H1 (cell line): ENCODE measurements at regions not wholly inside any gene's neighbourhood (a gene's known extent, or its start where the extent isn't known, plus 50 kb on each side); places are given as distances from the start of the nearest gene placed in this dataset.

Experiments used
- CTCF ChIA-PET: fragments of 300-600 bp; sonication (Branson Sonifier 250); formaldehyde crosslinking; loops from one replicate; lab custom pipeline; 2021; ENCODE audit not compliant: partially characterized antibody; lab: Charles Lee
- POLR2A ChIA-PET: fragments of 300-600 bp; sonication (Branson Sonifier 250); formaldehyde crosslinking; loops from one replicate; lab custom pipeline; 2021; ENCODE audit warnings: inconsistent platforms; ENCODE audit not compliant: partially characterized antibody; lab: Charles Lee
- DNase-seq, 2 experiments: peaks; one replicate each; pipeline versions ENCODE4 v3.0.0 to v3.0.0-alpha.2; 2010 to 2022; ENCODE audit warnings: low spot score in 2 of 2, low read depth in 1 of 2, mixed read lengths in 1 of 2
- FAIRE-seq: peaks from 2 replicates; lab custom pipeline; 2011; peaks lifted over from hg19 to GRCh38; lab: Jason Lieb, UNC
- H2AFZ ChIP-seq: 2 replicates; pipeline ENCODE4 v1.8.1; 2012; ENCODE audit warnings: low read length, inconsistent platforms
- H2AK5ac ChIP-seq: 2 replicates; pipeline ENCODE4 v1.6.1; 2013; ENCODE audit warnings: low read depth, low read length
- H2BK120ac ChIP-seq: replicated peaks from 2 replicates; pipeline ENCODE3; 2013; ENCODE audit warnings: low read depth, low read length, inconsistent platforms
- H2BK12ac ChIP-seq: 2 replicates; pipeline ENCODE4 v1.6.1; 2013; ENCODE audit warnings: low read depth, low read length
- H2BK15ac ChIP-seq: 2 replicates; pipeline ENCODE4 v1.6.1; 2013; ENCODE audit warnings: low read length
- H2BK20ac ChIP-seq: 2 replicates; pipeline ENCODE4 v1.6.1; 2013; ENCODE audit warnings: low read length
- H2BK5ac ChIP-seq: 2 replicates; pipeline ENCODE4 v1.6.1; 2013; ENCODE audit warnings: low read depth, low read length
- H3K14ac ChIP-seq: 2 replicates; pipeline ENCODE4 v1.6.1; 2013; ENCODE audit warnings: inconsistent platforms; ENCODE audit not compliant: insufficient read length
- H3K18ac ChIP-seq: 2 replicates; pipeline ENCODE4 v1.6.1; 2013; ENCODE audit warnings: low read length; ENCODE audit errors: extremely low read depth
- H3K23ac ChIP-seq: 2 replicates; pipeline ENCODE4 v1.6.1; 2013; ENCODE audit warnings: inconsistent platforms; ENCODE audit not compliant: insufficient read length
- H3K23me2 ChIP-seq: 2 replicates; pipeline ENCODE4 v1.6.1; 2013; ENCODE audit warnings: low read depth, low read length
- H3K27ac ChIP-seq: 2 replicates; pipeline ENCODE4 v1.6.1; 2011; ENCODE audit warnings: low read depth, low read length, inconsistent platforms
- H3K27me3 ChIP-seq, 4 experiments: replicated peaks in 1 of 4; 1 replicate in 1 of 4; 2 replicates in 3 of 4; pipeline versions ENCODE4 v1.6.1 to v1.8.1; 2011 to 2013; ENCODE audit warnings: low read length in 3 of 4, mild to moderate bottlenecking in 3 of 4, inconsistent platforms in 2 of 4, mixed read lengths in 2 of 4, moderate library complexity in 1 of 4; ENCODE audit not compliant: control insufficient read depth in 3 of 4, insufficient read depth in 3 of 4; ENCODE audit errors: extremely low read depth in 1 of 4
- H3K36me3 ChIP-seq, 4 experiments: 2 replicates each; pipeline versions ENCODE4 v1.6.1 to v1.8.1; 2011 to 2013; ENCODE audit warnings: mild to moderate bottlenecking in 4 of 4, low read length in 3 of 4, moderate library complexity in 2 of 4, control low read depth in 1 of 4, inconsistent platforms in 1 of 4; ENCODE audit not compliant: insufficient read depth in 4 of 4, control insufficient read depth in 2 of 4
- H3K4ac ChIP-seq: replicated peaks from 2 replicates; pipeline ENCODE3; 2013; ENCODE audit warnings: low read length, low read depth, mixed read lengths, inconsistent platforms; ENCODE audit not compliant: insufficient read length
- H3K4me1 ChIP-seq, 4 experiments: replicated peaks in 1 of 4; 1 replicate in 1 of 4; 2 replicates in 3 of 4; pipeline versions ENCODE4 v1.6.1 to v1.8.1; 2011 to 2013; ENCODE audit warnings: low read length in 3 of 4, inconsistent platforms in 2 of 4, mixed read lengths in 1 of 4; ENCODE audit not compliant: insufficient read depth in 4 of 4, control insufficient read depth in 3 of 4
- H3K4me2 ChIP-seq, 2 experiments: 2 replicates each; pipeline versions ENCODE4 v1.6.1 to v1.8.1; 2011 to 2013; ENCODE audit warnings: low read depth in 2 of 2, low read length in 2 of 2, control low read depth in 1 of 2, inconsistent platforms in 1 of 2, mild to moderate bottlenecking in 1 of 2; ENCODE audit not compliant: insufficient read depth in 1 of 2
- H3K4me3 ChIP-seq, 4 experiments: fragments of 200-600, 300-600 bp in 1 of 4; sonication (generic), shearing (Covaris generic), sonication (Bioruptor Twin) in 1 of 4; 2 replicates each; pipeline versions ENCODE4 v1.5.1 to v1.8.1; 2011 to 2016; ENCODE audit warnings: low read length in 4 of 4, low read depth in 3 of 4, control low read depth in 2 of 4, inconsistent platforms in 2 of 4, mild to moderate bottlenecking in 2 of 4, mixed read lengths in 1 of 4, moderate library complexity in 1 of 4; ENCODE audit not compliant: insufficient read depth in 2 of 4; ENCODE audit errors: extremely low read depth in 1 of 4
- H3K56ac ChIP-seq: replicated peaks from 2 replicates; pipeline ENCODE3; 2013; ENCODE audit warnings: low read depth, mild to moderate bottlenecking, mixed read lengths, low read length, inconsistent platforms; ENCODE audit not compliant: insufficient read length
- H3K79me1 ChIP-seq: 2 replicates; pipeline ENCODE4 v1.6.1; 2013; ENCODE audit warnings: low read depth, low read length, control low read depth
- H3K79me2 ChIP-seq, 2 experiments: 2 replicates each; pipeline versions ENCODE4 v1.6.1 to v1.8.1; 2012 to 2013; ENCODE audit warnings: low read length in 2 of 2, mild to moderate bottlenecking in 2 of 2, inconsistent platforms in 1 of 2; ENCODE audit not compliant: insufficient read depth in 2 of 2, control insufficient read depth in 1 of 2
- H3K9ac ChIP-seq, 4 experiments: replicated peaks in 1 of 4; 1 replicate in 1 of 4; 2 replicates in 3 of 4; pipeline versions ENCODE4 v1.6.1 to v1.8.1; 2011 to 2013; ENCODE audit warnings: low read depth in 3 of 4, low read length in 3 of 4, control low read depth in 2 of 4, mild to moderate bottlenecking in 2 of 4, moderate library complexity in 2 of 4, inconsistent platforms in 1 of 4; ENCODE audit errors: extremely low read depth in 1 of 4
- H3K9me3 ChIP-seq, 2 experiments: 2 replicates each; pipeline versions ENCODE4 v1.6.1 to v1.8.1; 2012 to 2013; ENCODE audit warnings: mild to moderate bottlenecking in 2 of 2, moderate library complexity in 2 of 2, control low read depth in 1 of 2, inconsistent platforms in 1 of 2, low read depth in 1 of 2, low read length in 1 of 2, mixed read lengths in 1 of 2; ENCODE audit not compliant: insufficient read depth in 2 of 2
- H4K20me1 ChIP-seq, 2 experiments: replicated peaks in 1 of 2; 2 replicates each; pipeline versions ENCODE3 to v1.8.1; 2011 to 2013; ENCODE audit warnings: inconsistent platforms in 2 of 2, low read length in 2 of 2, mild to moderate bottlenecking in 1 of 2; ENCODE audit not compliant: insufficient read depth in 2 of 2, control insufficient read depth in 1 of 2
- H4K5ac ChIP-seq: 2 replicates; pipeline ENCODE4 v1.6.1; 2013; ENCODE audit warnings: low read length, low read depth, mixed read lengths, inconsistent platforms; ENCODE audit not compliant: insufficient read length
- H4K8ac ChIP-seq: 2 replicates; pipeline ENCODE4 v1.8.0; 2013; ENCODE audit warnings: mild to moderate bottlenecking, moderate library complexity, low read length, inconsistent platforms; ENCODE audit not compliant: insufficient read depth; ENCODE audit errors: extremely low read depth
- H4K91ac ChIP-seq: replicated peaks from 2 replicates; pipeline ENCODE3; 2013; ENCODE audit warnings: low read length, mixed read lengths, inconsistent platforms; ENCODE audit not compliant: insufficient read length
- CHD1 ChIP-seq: IDR thresholded peaks from 2 replicates; pipeline ENCODE4 v1.6.1; 2012; ENCODE audit warnings: low read depth, low read length, improper control_type of control experiment
- HDAC6 ChIP-seq: IDR thresholded peaks from one replicate; pipeline ENCODE4 v1.7.1; 2012; ENCODE audit warnings: low read depth, mild to moderate bottlenecking, inconsistent platforms, low read length, moderate library complexity
- ZNF274 ChIP-seq: IDR thresholded peaks from 2 replicates; pipeline ENCODE4 v1.7.0; 2012; ENCODE audit warnings: low read length, borderline replicate concordance; ENCODE audit errors: extremely low read depth
- WGBS, 2 experiments: shearing (Covaris generic) in 1 of 2; methylation state at CpG; one replicate each; pipeline versions ENCODE4 v1.1.6 to v1.1.7; 2013 to 2015; ENCODE audit warnings: low lambda C conversion rate in 2 of 2, mixed read lengths in 2 of 2, inconsistent platforms in 1 of 2, low coverage in 1 of 2, missing lambda C conversion rate in 1 of 2; ENCODE audit not compliant: insufficient replicate concordance in 2 of 2, insufficient coverage in 1 of 2, insufficient read length in 1 of 2; ENCODE audit errors: extremely low coverage in 1 of 2, missing lambda C conversion rate in 1 of 2; 5-methylcytosine and 5-hydroxymethylcytosine counted together
- TF ChIP-seq, protein P1 (sequence below): IDR thresholded peaks from 2 replicates; pipeline ENCODE4 v1.6.1; 2011; ENCODE audit warnings: low read length, improper control_type of control experiment

DNA sequence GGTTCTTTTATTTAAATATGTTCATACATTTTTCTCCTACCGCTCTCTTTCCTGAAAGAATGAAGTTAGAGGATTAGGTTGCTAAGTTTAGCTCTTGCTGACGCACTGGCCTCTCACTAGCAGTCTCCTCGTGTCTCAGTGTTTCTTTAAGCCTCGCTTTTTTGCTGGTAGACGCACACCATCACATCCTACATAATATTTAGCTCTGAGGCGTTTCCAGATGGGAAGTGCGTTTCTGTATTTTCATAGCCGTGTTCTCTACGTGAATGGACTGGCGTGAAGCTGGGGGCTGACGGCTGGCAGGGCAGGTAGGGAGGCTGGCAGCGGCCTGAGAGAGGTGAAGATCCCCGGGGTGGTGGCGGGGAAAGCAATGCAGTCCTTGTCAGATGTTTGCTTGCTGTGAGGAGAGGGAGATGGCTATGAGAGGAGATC, 79.2 kb upstream of the SPRY4 start:
- no peaks in the 10 kb centered on the region; a peak in 1 of 4 replicates for H3K79me2 ChIP-seq
- peak overlapping the region; percentile 39; the same call in 1 of the 2 replicates for H3K18ac ChIP-seq
- no peak overlapping the region for H2AFZ ChIP-seq
- 0 out of 2 replicates have a peak overlapping the region, but pooled peaks have one; percentile 10 for H2BK12ac ChIP-seq
- no peak for DNase-seq
- WGBS, 2 experiments: 83% methylated on average over 14 of the region's 14 CpGs; no CpG with 5 or more reads in 1 of the 2 experiments
- H3K23ac ChIP-seq: no peak overlapping the region
- H3K4me1 ChIP-seq: peaks cover 3 to 12% (median 6%) of the 10 kb centered on the region in 4 experiments
- H2BK15ac ChIP-seq: no peak overlapping the region
- ChIA-PET CTCF (interaction anchor here (0.6 to 1.4 kb wide), 6 partner anchors 10 to 309 kb away, joined by 3 to 5 read pairs (median 3); no protein-coding TSS in a partner anchor), POLR2A (interaction anchor here (0.9 kb wide), 2 partner anchors 10 to 47 kb away, joined by 3 read pairs; no protein-coding TSS in a partner anchor)
- no peak overlapping the region for H3K27ac ChIP-seq
- H3K27me3 ChIP-seq: no peaks in the 10 kb centered on the region
- no peak overlapping the region for H4K91ac ChIP-seq
- no peak overlapping the region for H4K8ac ChIP-seq
- H3K4me3 ChIP-seq: no peak overlapping the region
- H3K23me2 ChIP-seq: no peaks in the 10 kb centered on the region
- no peak overlapping the region for H2BK120ac ChIP-seq
- no peak overlapping the region; a peak in 1 of 4 replicates for H3K4me2 ChIP-seq
- FAIRE-seq: no peak
- H2BK5ac ChIP-seq: peak overlapping the region; percentile 4; the same call in 1 of the 2 replicates
- H4K5ac ChIP-seq: no peak overlapping the region
- H3K4ac ChIP-seq: no peak overlapping the region
- H3K14ac ChIP-seq: no peak overlapping the region
- no peak overlapping the region for H3K56ac ChIP-seq
- H2BK20ac ChIP-seq: 0 out of 2 replicates have a peak overlapping the region, but pooled peaks have one; percentile 21
- H3K36me3 ChIP-seq: no peaks in the 10 kb centered on the region
- H4K20me1 ChIP-seq: no peaks in the 10 kb centered on the region
- TF ChIP-seq CHD1: no peak
- no peak for TF ChIP-seq HDAC6
- TF ChIP-seq ZNF274: no peak
- TF ChIP-seq, protein P1, sequence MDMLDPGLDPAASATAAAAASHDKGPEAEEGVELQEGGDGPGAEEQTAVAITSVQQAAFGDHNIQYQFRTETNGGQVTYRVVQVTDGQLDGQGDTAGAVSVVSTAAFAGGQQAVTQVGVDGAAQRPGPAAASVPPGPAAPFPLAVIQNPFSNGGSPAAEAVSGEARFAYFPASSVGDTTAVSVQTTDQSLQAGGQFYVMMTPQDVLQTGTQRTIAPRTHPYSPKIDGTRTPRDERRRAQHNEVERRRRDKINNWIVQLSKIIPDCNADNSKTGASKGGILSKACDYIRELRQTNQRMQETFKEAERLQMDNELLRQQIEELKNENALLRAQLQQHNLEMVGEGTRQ: no peak
- TF ChIP-seq, all 59 proteins: peak for 0
- Histone ChIP-seq H2AK5ac (no peak overlapping the region), H3K79me1 (no peaks in the 10 kb centered on the region), H3K9me3 (no peaks in the 10 kb centered on the region), H3K9ac (no peak overlapping the region; a peak in 1 of 7 replicates)
